B cell (primary cell): ENCODE measurements at regions not wholly inside any gene's neighbourhood (a gene's known extent, or its start where the extent isn't known, plus 50 kb on each side); places are given as distances from the start of the nearest gene placed in this dataset.

Experiments
- EZH2 ChIP-seq: IDR thresholded peaks from 2 replicates; pipeline ENCODE4 v1.6.1; 2012; ENCODE audit warnings: borderline replicate concordance, low read depth, mild to moderate bottlenecking, moderate library complexity, low read length; ENCODE audit not compliant: insufficient read depth, poor library complexity, severe bottlenecking
- TF ChIP-seq, protein P1 (sequence below): fragments of 200-600 bp; IDR thresholded peaks from one replicate; pipeline ENCODE4 v1.8.0; 2022; ENCODE audit warnings: antibody characterized with exemption, mild to moderate bottlenecking

- TF ChIP-seq EZH2 = no peak
- TF ChIP-seq, protein P1, sequence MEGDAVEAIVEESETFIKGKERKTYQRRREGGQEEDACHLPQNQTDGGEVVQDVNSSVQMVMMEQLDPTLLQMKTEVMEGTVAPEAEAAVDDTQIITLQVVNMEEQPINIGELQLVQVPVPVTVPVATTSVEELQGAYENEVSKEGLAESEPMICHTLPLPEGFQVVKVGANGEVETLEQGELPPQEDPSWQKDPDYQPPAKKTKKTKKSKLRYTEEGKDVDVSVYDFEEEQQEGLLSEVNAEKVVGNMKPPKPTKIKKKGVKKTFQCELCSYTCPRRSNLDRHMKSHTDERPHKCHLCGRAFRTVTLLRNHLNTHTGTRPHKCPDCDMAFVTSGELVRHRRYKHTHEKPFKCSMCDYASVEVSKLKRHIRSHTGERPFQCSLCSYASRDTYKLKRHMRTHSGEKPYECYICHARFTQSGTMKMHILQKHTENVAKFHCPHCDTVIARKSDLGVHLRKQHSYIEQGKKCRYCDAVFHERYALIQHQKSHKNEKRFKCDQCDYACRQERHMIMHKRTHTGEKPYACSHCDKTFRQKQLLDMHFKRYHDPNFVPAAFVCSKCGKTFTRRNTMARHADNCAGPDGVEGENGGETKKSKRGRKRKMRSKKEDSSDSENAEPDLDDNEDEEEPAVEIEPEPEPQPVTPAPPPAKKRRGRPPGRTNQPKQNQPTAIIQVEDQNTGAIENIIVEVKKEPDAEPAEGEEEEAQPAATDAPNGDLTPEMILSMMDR = no peak
Observed at GRCh38 chr3:124115956-124116355, 124.0 kb upstream of the ROPN1 start.
